KMS-11 (cell line): ENCODE measurements at regions not wholly inside any gene's neighbourhood (a gene's known extent, or its start where the extent isn't known, plus 50 kb on each side); places are given as distances from the start of the nearest gene placed in this dataset.
"Not testable (repeated sequence)": the region's sequence is repeated elsewhere in the genome, so short reads cannot be mapped to it uniquely, and the experiment has no call there.

Experiments
- H2AFZ ChIP-seq: fragments of 200-600 bp; sonication (generic); 2 replicates; pipeline ENCODE4 v1.6.1; 2016; ENCODE audit warnings: antibody characterized with exemption, mixed run types, low read depth
- H3K27ac ChIP-seq: fragments of 200-600 bp; sonication (generic); 2 replicates; pipeline ENCODE4 v1.6.1; 2016; ENCODE audit warnings: mild to moderate bottlenecking, mixed run types
- H3K27me3 ChIP-seq: fragments of 200-600 bp; sonication (generic); 2 replicates; pipeline ENCODE4 v1.6.1; 2017; ENCODE audit warnings: mild to moderate bottlenecking, low read depth, mixed run types, moderate library complexity; ENCODE audit not compliant: insufficient read depth
- H3K36me3 ChIP-seq: fragments of 200-600 bp; sonication (generic); 2 replicates; pipeline ENCODE4 v1.6.1; 2017; ENCODE audit warnings: mild to moderate bottlenecking, mixed run types; ENCODE audit not compliant: insufficient read depth
- H3K4me1 ChIP-seq: fragments of 200-600 bp; sonication (generic); 2 replicates; pipeline ENCODE4 v1.6.1; 2016; ENCODE audit warnings: mild to moderate bottlenecking, low read depth, mixed run types; ENCODE audit not compliant: poor library complexity, severe bottlenecking
- H3K4me2 ChIP-seq: fragments of 200-600 bp; sonication (generic); 2 replicates; pipeline ENCODE4 v1.7.0; 2016; ENCODE audit warnings: mild to moderate bottlenecking, mixed run types
- H3K4me3 ChIP-seq: fragments of 200-600 bp; sonication (generic); IDR thresholded peaks from 2 replicates; pipeline ENCODE4 v1.6.1; 2017; ENCODE audit warnings: low read depth, low read length, mixed read lengths; ENCODE audit not compliant: insufficient read depth
- H3K79me2 ChIP-seq: fragments of 200-600 bp; sonication (generic); 2 replicates; pipeline ENCODE4 v1.6.1; 2016; ENCODE audit warnings: low read depth, mixed run types; ENCODE audit not compliant: insufficient read depth
- H3K9ac ChIP-seq: fragments of 200-600 bp; sonication (generic); 2 replicates; pipeline ENCODE4 v1.6.1; 2016; ENCODE audit warnings: mild to moderate bottlenecking, mixed run types
- H4K20me1 ChIP-seq: fragments of 200-600 bp; sonication (generic); 2 replicates; pipeline ENCODE4 v1.6.1; 2016; ENCODE audit warnings: mild to moderate bottlenecking, mixed run types; ENCODE audit not compliant: insufficient read depth
- CTCF ChIP-seq: fragments of 200-600 bp; sonication (generic); conservative IDR thresholded peaks from 2 replicates; pipeline ENCODE4 v1.6.1; 2017; ENCODE audit warnings: low read depth, mild to moderate bottlenecking, antibody characterized with exemption, low read length, moderate library complexity, mixed read lengths

- H3K36me3 ChIP-seq = no peaks in the 10 kb centered on the region
These were observed 202.8 kb upstream of the DIAPH2 start for GRCh38 chrX:96481831-96482230.

GRCh38 chrX:96483647-96484160 lies 200.9 kb upstream of the DIAPH2 start:
- Histone ChIP-seq H3K4me2 (no peak overlapping the region), H4K20me1 (no peaks in the 10 kb centered on the region), H3K4me3 (no peak overlapping the region), H3K9ac (no peak overlapping the region), H3K27me3 (no peaks in the 10 kb centered on the region), H3K36me3 (no peaks in the 10 kb centered on the region), H3K27ac (no peak overlapping the region), H3K4me1 (no peaks in the 10 kb centered on the region), H2AFZ (no peak overlapping the region), H3K79me2 (no peaks in the 10 kb centered on the region)
- no peak for TF ChIP-seq CTCF

More at GRCh38 chrX:96481831-96482230, 202.8 kb upstream of the DIAPH2 start:
- Histone ChIP-seq H3K9ac (no peak overlapping the region), H2AFZ (no peak overlapping the region), H3K27ac (no peak overlapping the region), H3K4me1 (no peaks in the 10 kb centered on the region), H3K79me2 (no peaks in the 10 kb centered on the region), H3K27me3 (no peaks in the 10 kb centered on the region), H4K20me1 (no peaks in the 10 kb centered on the region), H3K4me2 (no peak overlapping the region), H3K4me3 (no peak overlapping the region)
- no peak for TF ChIP-seq CTCF

- not testable (repeated sequence) for H3K27me3 ChIP-seq, H2AFZ ChIP-seq, H4K20me1 ChIP-seq, H3K4me3 ChIP-seq, H3K27ac ChIP-seq, H3K4me1 ChIP-seq, H3K4me2 ChIP-seq, H3K79me2 ChIP-seq, H3K36me3 ChIP-seq, H3K9ac ChIP-seq
These were observed 198.0 kb upstream of the DIAPH2 start for GRCh38 chrX:96486687-96487086.

- H2AFZ ChIP-seq = no peak overlapping the region
- no peaks in the 10 kb centered on the region for H3K27me3 ChIP-seq
- no peaks in the 10 kb centered on the region for H3K79me2 ChIP-seq
- no peak overlapping the region for H3K27ac ChIP-seq
- TF ChIP-seq CTCF = no peak
- no peaks in the 10 kb centered on the region for H3K36me3 ChIP-seq
- H3K9ac ChIP-seq = no peak overlapping the region
- no peak overlapping the region for H3K4me2 ChIP-seq
- no peaks in the 10 kb centered on the region for H4K20me1 ChIP-seq
- H3K4me1 ChIP-seq = no peaks in the 10 kb centered on the region
- no peak overlapping the region for H3K4me3 ChIP-seq
These were observed 182.1 kb upstream of the DIAPH2 start for GRCh38 chrX:96502507-96502906.

GRCh38 chrX:96529386-96529785 lies 155.3 kb upstream of the DIAPH2 start:
- not testable (repeated sequence) for H3K27me3 ChIP-seq, H4K20me1 ChIP-seq, H3K9ac ChIP-seq, H3K27ac ChIP-seq, H3K4me2 ChIP-seq, H3K79me2 ChIP-seq, H2AFZ ChIP-seq, H3K4me1 ChIP-seq, H3K36me3 ChIP-seq, H3K4me3 ChIP-seq
